ENCODE measurements at regions not wholly inside any gene's neighbourhood (a gene's known extent, or its start where the extent isn't known, plus 50 kb on each side); places are given as distances from the start of the nearest gene placed in this dataset.

DNA sequence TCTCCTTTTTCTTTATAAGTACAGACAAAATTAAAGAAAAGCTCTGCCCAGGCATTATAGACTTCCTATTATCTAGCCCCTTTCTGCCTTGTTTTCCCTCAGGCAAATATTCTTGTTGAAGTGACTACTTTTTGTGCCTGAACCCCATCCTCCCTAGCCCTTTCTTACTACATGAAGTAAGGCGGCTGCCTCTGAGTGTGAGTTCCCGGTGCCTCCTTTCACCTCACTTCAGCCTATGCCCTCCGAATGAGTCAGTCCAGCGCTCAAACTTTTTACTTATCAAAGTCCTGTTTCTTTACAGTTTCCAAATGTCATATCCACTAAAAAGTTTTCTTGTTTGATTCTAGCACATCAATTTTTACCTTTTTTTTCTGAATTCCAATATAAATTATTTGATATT is 778.3 kb upstream of the NRXN1 start:
- TF ChIP-seq RCOR1 (IDR thresholded peaks at IDR 0.05; ENCODE audit: low read depth, low read length) (no peak), HOXA7 (CRISPR knock-in tag; IDR thresholded peaks at IDR 0.05) (no peak), POLR2A (IDR thresholded peaks at IDR 0.05; ENCODE audit: low read length) (no peak), CHD2 (IDR thresholded peaks at IDR 0.05; ENCODE audit: low read length, partially characterized antibody) (no peak), EP300 (IDR thresholded peaks at IDR 0.05) (no peak), ZNF302 (CRISPR knock-in tag; IDR thresholded peaks at IDR 0.05) (no peak)
- TF ChIP-seq, protein P1, sequence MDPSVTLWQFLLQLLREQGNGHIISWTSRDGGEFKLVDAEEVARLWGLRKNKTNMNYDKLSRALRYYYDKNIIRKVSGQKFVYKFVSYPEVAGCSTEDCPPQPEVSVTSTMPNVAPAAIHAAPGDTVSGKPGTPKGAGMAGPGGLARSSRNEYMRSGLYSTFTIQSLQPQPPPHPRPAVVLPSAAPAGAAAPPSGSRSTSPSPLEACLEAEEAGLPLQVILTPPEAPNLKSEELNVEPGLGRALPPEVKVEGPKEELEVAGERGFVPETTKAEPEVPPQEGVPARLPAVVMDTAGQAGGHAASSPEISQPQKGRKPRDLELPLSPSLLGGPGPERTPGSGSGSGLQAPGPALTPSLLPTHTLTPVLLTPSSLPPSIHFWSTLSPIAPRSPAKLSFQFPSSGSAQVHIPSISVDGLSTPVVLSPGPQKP (IDR thresholded peaks at IDR 0.05; ENCODE audit: low read depth, low read length): no peak
- TF ChIP-seq, protein P2, sequence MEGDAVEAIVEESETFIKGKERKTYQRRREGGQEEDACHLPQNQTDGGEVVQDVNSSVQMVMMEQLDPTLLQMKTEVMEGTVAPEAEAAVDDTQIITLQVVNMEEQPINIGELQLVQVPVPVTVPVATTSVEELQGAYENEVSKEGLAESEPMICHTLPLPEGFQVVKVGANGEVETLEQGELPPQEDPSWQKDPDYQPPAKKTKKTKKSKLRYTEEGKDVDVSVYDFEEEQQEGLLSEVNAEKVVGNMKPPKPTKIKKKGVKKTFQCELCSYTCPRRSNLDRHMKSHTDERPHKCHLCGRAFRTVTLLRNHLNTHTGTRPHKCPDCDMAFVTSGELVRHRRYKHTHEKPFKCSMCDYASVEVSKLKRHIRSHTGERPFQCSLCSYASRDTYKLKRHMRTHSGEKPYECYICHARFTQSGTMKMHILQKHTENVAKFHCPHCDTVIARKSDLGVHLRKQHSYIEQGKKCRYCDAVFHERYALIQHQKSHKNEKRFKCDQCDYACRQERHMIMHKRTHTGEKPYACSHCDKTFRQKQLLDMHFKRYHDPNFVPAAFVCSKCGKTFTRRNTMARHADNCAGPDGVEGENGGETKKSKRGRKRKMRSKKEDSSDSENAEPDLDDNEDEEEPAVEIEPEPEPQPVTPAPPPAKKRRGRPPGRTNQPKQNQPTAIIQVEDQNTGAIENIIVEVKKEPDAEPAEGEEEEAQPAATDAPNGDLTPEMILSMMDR (IDR thresholded peaks at IDR 0.05): no peak
- TF ChIP-seq, protein P3, sequence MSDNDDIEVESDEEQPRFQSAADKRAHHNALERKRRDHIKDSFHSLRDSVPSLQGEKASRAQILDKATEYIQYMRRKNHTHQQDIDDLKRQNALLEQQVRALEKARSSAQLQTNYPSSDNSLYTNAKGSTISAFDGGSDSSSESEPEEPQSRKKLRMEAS (IDR thresholded peaks at IDR 0.05): no peak

All from A549 (cell line).